AG09309 (cell line): ENCODE measurements at regions not wholly inside any gene's neighbourhood (a gene's known extent, or its start where the extent isn't known, plus 50 kb on each side); places are given as distances from the start of the nearest gene placed in this dataset.
"Not testable (repeated sequence)": the region's sequence is repeated elsewhere in the genome, so short reads cannot be mapped to it uniquely, and the experiment has no call there.

Experiments used
- DNase-seq: peaks from one replicate; pipeline ENCODE4 v3.0.0-alpha.2; 2010; ENCODE audit warnings: low read depth
- H3K4me3 ChIP-seq: 2 replicates; pipeline ENCODE4 v1.5.1; 2011; ENCODE audit warnings: mild to moderate bottlenecking, low read depth, low read length, moderate library complexity; ENCODE audit not compliant: control insufficient read depth
- TF ChIP-seq, protein P1 (sequence below): IDR thresholded peaks from 2 replicates; pipeline ENCODE4 v1.5.1; 2011; ENCODE audit warnings: mild to moderate bottlenecking, low read depth, low read length, inconsistent platforms; ENCODE audit not compliant: insufficient read depth, control insufficient read depth; ENCODE audit errors: missing control alignments

DNA sequence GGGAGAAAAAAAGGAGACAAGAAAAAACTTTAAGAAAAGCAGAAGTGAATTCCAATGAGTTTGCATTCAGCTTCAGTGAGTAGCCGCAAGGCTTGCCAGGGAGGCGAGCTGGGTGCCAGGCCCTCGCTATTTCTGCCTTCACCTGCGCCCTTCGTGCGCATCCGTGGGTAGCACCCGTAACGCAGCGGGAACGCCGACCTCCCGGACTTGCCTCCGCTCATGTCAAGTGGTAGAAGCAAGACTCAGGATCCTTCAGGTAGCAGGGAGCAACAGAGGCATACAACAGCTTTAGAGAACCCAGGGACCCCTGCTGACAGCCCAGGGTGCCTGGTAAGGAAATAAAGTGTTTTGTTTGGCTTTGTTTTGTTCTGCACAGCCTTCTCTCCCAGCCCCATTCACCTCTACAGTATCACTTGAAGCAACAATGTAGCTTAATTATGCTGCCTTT is 140.0 kb upstream of the BCOR start:
- no peak for DNase-seq
- TF ChIP-seq, protein P1, sequence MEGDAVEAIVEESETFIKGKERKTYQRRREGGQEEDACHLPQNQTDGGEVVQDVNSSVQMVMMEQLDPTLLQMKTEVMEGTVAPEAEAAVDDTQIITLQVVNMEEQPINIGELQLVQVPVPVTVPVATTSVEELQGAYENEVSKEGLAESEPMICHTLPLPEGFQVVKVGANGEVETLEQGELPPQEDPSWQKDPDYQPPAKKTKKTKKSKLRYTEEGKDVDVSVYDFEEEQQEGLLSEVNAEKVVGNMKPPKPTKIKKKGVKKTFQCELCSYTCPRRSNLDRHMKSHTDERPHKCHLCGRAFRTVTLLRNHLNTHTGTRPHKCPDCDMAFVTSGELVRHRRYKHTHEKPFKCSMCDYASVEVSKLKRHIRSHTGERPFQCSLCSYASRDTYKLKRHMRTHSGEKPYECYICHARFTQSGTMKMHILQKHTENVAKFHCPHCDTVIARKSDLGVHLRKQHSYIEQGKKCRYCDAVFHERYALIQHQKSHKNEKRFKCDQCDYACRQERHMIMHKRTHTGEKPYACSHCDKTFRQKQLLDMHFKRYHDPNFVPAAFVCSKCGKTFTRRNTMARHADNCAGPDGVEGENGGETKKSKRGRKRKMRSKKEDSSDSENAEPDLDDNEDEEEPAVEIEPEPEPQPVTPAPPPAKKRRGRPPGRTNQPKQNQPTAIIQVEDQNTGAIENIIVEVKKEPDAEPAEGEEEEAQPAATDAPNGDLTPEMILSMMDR, result no peak

DNA sequence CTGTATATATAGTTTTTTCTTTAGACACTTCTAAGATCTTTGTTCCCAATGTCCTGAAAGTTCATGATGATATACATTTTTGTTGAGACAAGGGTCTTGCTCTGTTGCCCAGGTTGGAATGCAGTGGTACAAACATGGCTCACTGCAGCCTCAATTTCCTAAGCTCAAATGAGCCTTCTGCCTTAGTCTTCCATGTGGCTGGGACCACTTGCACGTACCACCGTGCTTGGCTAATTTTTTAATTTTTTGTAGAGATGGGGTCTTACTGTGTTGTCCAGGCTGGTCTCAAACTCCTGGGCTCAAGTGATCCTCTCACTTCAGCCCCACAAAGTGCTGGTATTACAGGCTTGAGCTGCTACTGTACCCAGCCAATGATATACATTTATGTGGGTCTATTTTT is 132.9 kb upstream of the BCOR start:
- TF ChIP-seq, protein P1, result no peak
- no peak overlapping the region for H3K4me3 ChIP-seq
- DNase-seq, result no peak

More for the DNA sequence above, 140.0 kb upstream of the BCOR start:
- H3K4me3 ChIP-seq, result no peak overlapping the region

DNA sequence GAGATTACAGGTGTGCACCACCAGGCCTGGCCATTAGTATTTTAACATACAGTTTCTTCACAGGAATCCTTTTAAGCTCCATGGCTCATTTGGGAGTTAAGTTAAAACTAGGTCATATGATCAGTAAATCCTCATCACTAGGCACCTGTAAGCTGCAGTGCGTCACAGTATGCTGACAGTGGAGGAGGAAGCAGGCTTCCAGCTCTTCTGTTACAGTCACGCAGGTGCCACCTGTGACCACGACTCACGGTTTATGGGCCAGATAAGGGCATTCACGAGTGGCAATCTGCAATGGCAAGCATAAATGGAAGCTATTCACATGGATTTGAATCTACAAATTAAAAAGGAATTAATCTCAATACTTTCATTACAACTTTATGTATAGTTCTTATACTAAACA is 129.4 kb upstream of the BCOR start:
- H3K4me3 ChIP-seq, result no peak overlapping the region
- DNase-seq, result no peak
- TF ChIP-seq, protein P1, result no peak

DNA sequence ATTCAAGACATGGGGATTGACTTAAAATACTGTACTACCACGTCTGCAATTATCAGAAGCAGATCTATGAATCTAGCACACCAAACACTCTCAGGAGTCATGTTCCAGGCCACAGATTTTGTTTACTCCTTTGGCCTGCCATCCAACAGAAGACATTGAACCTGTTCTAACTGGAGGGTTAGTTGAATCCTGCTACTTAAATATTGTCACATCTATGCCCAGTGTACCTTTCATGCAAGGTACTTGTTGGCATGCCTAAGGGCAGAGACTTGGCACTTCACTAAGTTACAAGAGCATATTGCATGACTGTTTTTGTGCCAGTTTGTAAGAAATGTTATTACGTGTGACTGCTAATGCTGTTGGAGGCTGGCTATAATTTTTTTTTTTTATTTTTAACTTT is 126.9 kb upstream of the BCOR start:
- DNase-seq, result no peak
- TF ChIP-seq, protein P1, result no peak
- H3K4me3 ChIP-seq, result no peak overlapping the region

DNA sequence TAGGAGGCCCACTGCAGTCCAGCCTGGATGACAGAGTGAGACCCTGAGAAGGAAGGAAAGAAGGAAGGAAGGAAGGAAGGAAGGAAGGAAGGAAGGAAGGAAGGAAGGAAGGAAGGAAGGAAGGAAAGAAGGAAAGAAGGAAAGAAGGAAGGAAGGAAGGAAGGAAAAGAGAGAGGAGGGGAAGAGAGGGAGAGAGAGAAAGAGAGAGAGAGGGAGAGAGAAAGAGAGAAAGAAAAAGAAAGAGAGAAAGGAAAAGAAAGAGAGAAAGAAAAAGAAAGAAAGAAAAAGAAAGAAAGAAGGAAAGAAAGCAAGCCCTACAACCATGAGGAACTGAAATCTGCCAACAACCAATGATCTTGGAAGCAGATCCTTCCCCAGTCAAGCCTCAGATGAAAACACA is 124.9 kb upstream of the BCOR start:
- DNase-seq, H3K4me3 ChIP-seq: not testable (repeated sequence)

DNA sequence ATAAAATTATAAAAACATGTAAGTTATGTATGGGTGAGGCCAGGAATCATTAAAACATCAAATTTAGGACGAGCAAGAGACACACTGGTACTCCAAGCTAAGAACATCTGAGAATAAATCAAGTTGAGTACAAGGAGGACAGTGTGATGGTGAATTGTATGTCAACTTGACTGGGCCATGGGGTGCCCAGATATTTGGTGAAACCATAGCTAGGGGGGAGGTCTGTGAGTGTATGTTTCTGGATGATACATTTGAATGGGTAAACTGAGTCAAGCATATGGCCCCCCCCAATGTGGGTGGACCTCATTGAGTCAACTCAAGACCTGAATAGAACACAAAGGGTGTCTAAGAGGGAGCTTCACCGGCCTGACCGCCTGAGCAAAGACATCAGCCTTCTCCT is 115.3 kb upstream of the BCOR start:
- no peak for DNase-seq
- TF ChIP-seq, protein P1, result no peak
- no peak overlapping the region for H3K4me3 ChIP-seq

DNA sequence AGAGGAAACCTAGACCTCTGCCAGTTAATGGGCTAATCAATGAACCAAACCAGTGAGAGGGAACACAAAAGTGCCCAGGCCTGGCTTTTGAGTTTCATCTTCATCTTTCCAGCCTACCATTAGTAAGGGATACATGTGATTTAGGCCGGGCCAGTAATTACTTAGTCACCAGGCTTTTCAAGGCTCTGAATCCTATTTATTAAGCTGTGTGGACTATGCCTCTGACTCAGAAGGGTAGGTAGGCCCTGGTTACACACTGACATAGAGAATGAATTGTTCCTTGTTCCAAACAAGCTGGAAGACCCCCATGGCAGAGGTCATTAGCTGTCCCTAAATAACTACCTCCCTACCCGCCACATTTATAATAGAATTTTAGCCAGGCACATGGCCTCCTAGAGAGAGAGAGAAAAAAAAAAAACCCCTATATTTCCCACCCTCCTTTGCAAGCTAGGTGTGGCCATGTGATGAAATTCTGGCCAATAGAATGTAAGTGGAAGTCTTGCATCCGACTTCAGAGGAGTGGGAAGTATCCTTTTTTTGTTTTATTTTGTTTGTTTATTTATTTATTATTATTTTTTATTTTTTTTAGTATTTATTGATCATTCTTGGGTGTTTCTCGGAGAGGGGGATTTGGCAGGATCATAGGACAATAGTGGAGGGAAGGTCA is 112.3 kb upstream of the BCOR start:
- no peak for DNase-seq
- no peak overlapping the region for H3K4me3 ChIP-seq
- TF ChIP-seq, protein P1, result no peak
